ENCODE measurements at regions not wholly inside any gene's neighbourhood (a gene's known extent, or its start where the extent isn't known, plus 50 kb on each side); places are given as distances from the start of the nearest gene placed in this dataset.

- TF ChIP-seq MAX (CRISPR knock-in tag; IDR thresholded peaks at IDR 0.05) (no peak), ZNF263 (CRISPR knock-in tag; IDR thresholded peaks at IDR 0.05; ENCODE audit: low read depth) (no peak)
Observed at GRCh38 chr14:71424941-71425340, 507.3 kb upstream of the RGS6 start.

Data from WTC11 (cell line).